ENCODE measurements at regions not wholly inside any gene's neighbourhood (a gene's known extent, or its start where the extent isn't known, plus 50 kb on each side); places are given as distances from the start of the nearest gene placed in this dataset.
"Not testable (repeated sequence)": the region's sequence is repeated elsewhere in the genome, so short reads cannot be mapped to it uniquely, and the experiment has no call there.

DNA sequence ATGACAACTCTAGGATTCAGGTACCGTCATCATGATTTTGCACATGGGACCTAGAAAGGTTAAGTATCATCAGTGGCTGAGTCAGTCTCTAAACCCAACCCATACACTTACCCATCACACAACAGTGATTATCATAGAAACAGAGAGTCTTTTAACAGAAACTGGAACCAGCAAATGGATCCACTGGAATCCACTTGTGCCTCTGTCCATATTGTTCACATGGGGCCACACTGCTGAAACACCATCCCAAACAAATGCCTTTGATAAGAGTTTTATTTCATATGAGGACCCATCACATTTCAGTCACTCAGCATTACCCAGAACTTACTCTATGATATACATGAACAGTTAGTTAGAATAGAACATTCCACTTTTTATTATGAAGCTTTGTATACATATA is 430.0 kb downstream of the STK39 start:
- H3K9me3 ChIP-seq = no peaks in the 10 kb centered on the region
- H3K9ac ChIP-seq (ENCODE audit: low read depth in 2 of 2, low read length in 2 of 2) = no peak overlapping the region
- H3K27ac ChIP-seq = no peak overlapping the region
- intact Hi-C loops (cut with DNase I) = no loop called here
- no peaks in the 10 kb centered on the region for H3K36me3 ChIP-seq
- no peak for DNase-seq
- H3K4me3 ChIP-seq = no peak overlapping the region
- H3K4me1 ChIP-seq = no peaks in the 10 kb centered on the region
- TF ChIP-seq, protein P1, sequence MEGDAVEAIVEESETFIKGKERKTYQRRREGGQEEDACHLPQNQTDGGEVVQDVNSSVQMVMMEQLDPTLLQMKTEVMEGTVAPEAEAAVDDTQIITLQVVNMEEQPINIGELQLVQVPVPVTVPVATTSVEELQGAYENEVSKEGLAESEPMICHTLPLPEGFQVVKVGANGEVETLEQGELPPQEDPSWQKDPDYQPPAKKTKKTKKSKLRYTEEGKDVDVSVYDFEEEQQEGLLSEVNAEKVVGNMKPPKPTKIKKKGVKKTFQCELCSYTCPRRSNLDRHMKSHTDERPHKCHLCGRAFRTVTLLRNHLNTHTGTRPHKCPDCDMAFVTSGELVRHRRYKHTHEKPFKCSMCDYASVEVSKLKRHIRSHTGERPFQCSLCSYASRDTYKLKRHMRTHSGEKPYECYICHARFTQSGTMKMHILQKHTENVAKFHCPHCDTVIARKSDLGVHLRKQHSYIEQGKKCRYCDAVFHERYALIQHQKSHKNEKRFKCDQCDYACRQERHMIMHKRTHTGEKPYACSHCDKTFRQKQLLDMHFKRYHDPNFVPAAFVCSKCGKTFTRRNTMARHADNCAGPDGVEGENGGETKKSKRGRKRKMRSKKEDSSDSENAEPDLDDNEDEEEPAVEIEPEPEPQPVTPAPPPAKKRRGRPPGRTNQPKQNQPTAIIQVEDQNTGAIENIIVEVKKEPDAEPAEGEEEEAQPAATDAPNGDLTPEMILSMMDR (IDR thresholded peaks at IDR 0.05) = no peak
- H3K27me3 ChIP-seq = no peaks in the 10 kb centered on the region

DNA sequence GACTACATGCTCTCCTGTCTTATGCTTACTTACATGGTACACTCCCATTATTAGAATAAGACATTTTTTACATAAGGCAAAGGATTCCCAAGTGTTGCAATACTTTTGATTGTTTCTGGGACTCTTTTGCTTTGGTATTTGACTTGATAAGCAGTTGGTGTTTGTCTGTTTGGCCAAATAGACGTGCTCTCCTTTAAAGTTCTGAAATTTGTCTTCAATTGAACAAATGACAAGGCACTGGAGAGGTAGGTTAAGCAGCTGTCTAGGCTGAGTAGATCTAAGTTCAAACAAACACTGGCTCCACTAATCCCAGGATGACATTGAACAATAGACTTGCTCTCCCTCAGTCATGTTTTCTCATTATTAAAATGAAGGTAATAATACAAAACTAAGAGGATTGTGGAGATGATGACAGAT is 430.5 kb downstream of the STK39 start:
- Histone ChIP-seq H3K27me3 (no peaks in the 10 kb centered on the region), H3K9ac (ENCODE audit: low read depth in 2 of 2, low read length in 2 of 2) (no peak overlapping the region), H3K36me3 (no peaks in the 10 kb centered on the region), H3K9me3 (no peaks in the 10 kb centered on the region), H3K27ac (no peak overlapping the region), H3K4me3 (no peak overlapping the region), H3K4me1 (no peaks in the 10 kb centered on the region)
- TF ChIP-seq, protein P1 (IDR thresholded peaks at IDR 0.05) = no peak
- intact Hi-C loops (cut with DNase I) = no loop called here
- no peak for DNase-seq

DNA sequence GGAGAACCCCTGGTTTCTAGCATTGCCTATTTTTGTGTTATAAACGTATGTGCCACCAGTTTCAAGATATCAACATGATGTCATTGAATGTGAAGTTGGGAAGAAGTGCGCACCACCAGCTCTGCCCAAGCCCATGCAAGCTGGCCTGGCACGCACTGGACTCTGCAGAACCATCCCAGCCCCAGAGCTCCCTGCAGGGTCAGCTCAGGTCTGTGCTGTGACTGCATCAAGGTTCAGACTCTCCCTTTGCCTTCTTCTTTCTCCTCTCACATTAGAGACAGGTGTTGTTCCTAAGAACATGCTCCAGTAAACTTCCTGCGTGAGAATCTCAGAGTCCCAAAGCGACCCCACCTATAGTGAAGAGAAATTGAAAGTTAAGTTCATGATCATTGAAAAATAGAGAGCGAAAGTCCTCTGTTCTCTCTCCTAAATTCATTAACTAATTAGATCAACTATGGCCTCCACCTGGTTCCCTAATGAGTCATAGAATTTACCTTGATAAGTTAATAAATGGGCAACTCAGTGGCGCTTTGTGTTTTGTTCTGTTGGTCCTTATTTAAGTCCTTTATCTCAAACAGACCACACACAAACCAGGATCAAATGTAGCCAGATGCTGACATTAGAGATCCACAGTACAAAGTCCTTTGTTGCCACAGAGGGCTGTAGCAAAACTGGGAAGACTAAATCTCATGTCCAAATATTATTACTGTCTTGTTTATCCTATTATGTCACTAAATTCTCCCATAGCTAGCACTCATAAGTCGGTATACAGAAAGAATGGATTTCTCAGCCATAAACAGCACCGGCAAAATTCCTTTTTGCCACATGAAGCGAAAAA is 432.3 kb downstream of the STK39 start:
- TF ChIP-seq, protein P1 (IDR thresholded peaks at IDR 0.05) = no peak
- DNase-seq = no peak
- H3K4me1 ChIP-seq = no peaks in the 10 kb centered on the region
- no peak overlapping the region for H3K9ac ChIP-seq (ENCODE audit: low read depth in 2 of 2, low read length in 2 of 2)
- no peaks in the 10 kb centered on the region for H3K27me3 ChIP-seq
- H3K27ac ChIP-seq = no peak overlapping the region
- no peaks in the 10 kb centered on the region for H3K36me3 ChIP-seq
- intact Hi-C loops (cut with DNase I) = no loop called here
- no peaks in the 10 kb centered on the region for H3K9me3 ChIP-seq
- no peak overlapping the region for H3K4me3 ChIP-seq

DNA sequence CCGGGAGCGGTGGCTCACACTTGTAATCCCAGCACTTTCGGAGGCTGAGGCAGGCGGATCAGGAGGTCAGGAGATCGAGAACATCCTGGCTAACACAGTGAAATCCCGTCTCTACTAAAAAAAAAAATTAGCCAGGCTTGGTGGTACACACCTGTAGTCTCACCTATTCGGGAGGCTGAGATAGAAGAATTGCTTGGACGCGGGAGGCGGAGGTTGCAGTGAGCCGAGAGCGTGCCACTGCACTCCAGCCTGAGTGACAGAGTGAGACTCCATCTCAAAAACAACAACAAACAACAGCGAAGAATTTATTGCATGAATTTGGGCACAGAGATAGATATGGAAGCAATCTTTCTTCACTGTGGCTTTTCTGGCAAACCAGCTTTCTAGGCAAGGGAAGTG is 432.9 kb downstream of the STK39 start:
- DNase-seq; intact Hi-C loops (cut with DNase I); H3K27ac ChIP-seq: not testable (repeated sequence)

DNA sequence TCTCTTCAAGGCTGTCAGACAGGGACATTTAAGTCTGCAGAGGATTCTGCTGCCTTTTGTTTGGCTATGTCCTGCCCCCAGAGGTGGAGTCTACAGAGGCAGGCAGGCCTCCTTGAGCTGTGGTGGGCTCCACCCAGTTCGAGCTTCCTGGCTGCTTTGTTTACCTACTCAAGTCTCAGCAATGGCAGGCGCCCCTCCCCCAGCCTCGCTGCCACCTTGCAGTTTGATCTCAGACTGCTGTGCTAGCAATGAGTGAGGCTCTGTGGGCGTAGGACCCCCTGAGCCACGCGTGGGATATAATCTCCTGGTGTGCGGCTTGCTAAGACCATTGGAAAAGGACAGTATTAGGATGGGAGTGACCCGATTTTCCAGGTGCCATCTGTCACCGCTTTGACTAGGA is 437.6 kb downstream of the STK39 start:
- H3K9ac ChIP-seq (ENCODE audit: low read depth in 2 of 2, low read length in 2 of 2); H3K27ac ChIP-seq; H3K36me3 ChIP-seq; intact Hi-C loops (cut with DNase I); H3K9me3 ChIP-seq; H3K4me1 ChIP-seq; DNase-seq; H3K27me3 ChIP-seq; H3K4me3 ChIP-seq: not testable (repeated sequence)

More for the DNA sequence above, 432.9 kb downstream of the STK39 start:
- H3K9me3 ChIP-seq; H3K27me3 ChIP-seq; H3K36me3 ChIP-seq; H3K9ac ChIP-seq (ENCODE audit: low read depth in 2 of 2, low read length in 2 of 2); H3K4me1 ChIP-seq; H3K4me3 ChIP-seq: not testable (repeated sequence)

DNA sequence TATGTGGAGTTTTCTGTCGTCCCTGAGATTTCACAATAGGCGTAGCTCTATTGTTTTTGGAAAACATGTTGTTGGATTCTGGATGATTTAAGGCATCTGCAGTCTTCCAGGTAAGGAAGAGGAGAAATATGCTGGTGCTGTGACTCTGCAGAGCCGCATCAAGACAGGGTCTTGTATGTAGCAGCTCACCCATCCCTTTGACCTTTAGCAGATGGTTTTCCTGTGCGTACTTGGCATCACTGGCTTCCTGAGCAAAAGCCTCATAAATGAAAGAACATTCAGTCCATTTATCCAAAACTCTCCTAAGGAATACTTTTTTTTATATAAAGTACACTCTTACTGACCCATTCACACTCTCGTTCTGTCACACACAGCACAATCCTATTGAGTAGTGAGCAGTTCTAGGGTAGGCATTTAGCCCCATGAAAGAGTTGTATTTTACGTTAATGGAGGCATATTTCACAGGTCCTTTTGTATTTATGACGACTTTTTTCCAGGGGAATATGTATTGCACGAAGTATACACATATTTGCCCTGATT is 443.9 kb downstream of the STK39 start:
- intact Hi-C loops (cut with DNase I) = no loop called here
- H3K9ac ChIP-seq (ENCODE audit: low read depth in 2 of 2, low read length in 2 of 2) = no peak overlapping the region
- H3K4me3 ChIP-seq = no peak overlapping the region
- TF ChIP-seq, protein P1 (IDR thresholded peaks at IDR 0.05) = no peak
- H3K4me1 ChIP-seq = no peaks in the 10 kb centered on the region
- DNase-seq = no peak
- H3K27ac ChIP-seq = no peak overlapping the region
- H3K27me3 ChIP-seq = no peaks in the 10 kb centered on the region
- H3K36me3 ChIP-seq = no peaks in the 10 kb centered on the region
- H3K9me3 ChIP-seq = no peaks in the 10 kb centered on the region
